SK-N-MC (cell line): ENCODE measurements at regions not wholly inside any gene's neighbourhood (a gene's known extent, or its start where the extent isn't known, plus 50 kb on each side); places are given as distances from the start of the nearest gene placed in this dataset.

Experiments used
- EZH2 ChIP-seq: fragments of 200-600 bp; sonication (generic); IDR thresholded peaks from one replicate; pipeline ENCODE4 v1.6.1; 2017; ENCODE audit warnings: antibody characterized with exemption
- POLR2AphosphoS5 ChIP-seq: IDR thresholded peaks from 2 replicates; pipeline ENCODE4 v1.6.1; 2012; ENCODE audit warnings: mild to moderate bottlenecking, low read depth, low read length, borderline replicate concordance

GRCh38 chr1:4951601-4952000 is 297.2 kb downstream of the AJAP1 start:
- TF ChIP-seq POLR2AphosphoS5 (no peak), EZH2 (no peak)
